Thyroid gland (tissue), 4 donors: ENCODE measurements at regions not wholly inside any gene's neighbourhood (a gene's known extent, or its start where the extent isn't known, plus 50 kb on each side); places are given as distances from the start of the nearest gene placed in this dataset.

Experiments used
- CTCF ChIP-seq, 6 experiments: fragments of 200-600 bp in 3 of 6; fragments of 450-650 bp in 3 of 6; sonication (generic) in 3 of 6; IDR thresholded peaks; one replicate each; pipeline ENCODE4 v1.5.1; 2016 to 2019; ENCODE audit warnings: antibody characterized with exemption in 6 of 6, mild to moderate bottlenecking in 2 of 6, inconsistent platforms in 1 of 6, moderate library complexity in 1 of 6
- POLR2A ChIP-seq, 2 donors: fragments of 450-650 bp; IDR thresholded peaks; one replicate each; pipeline ENCODE4 v1.6.1; 2017; ENCODE audit warnings: antibody characterized with exemption in 2 of 2, mild to moderate bottlenecking in 2 of 2, moderate library complexity in 1 of 2

DNA sequence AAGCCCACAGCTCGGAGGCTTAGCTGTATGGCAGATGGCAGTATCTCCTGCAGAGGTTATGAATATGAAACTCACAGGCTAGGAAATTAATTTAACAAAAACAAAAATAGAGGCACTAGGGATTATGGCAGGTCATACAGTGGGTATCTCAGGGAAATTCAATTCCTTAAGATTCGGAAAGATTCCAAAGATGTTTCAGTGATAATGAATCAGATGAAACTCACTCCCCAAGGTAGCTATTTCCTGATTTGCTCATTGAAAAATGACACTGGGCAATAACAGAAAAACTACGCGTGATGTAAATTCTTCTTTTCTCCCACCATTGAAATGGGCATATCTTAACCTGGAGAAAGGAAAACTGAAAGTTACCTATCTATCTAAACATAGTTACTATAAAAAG, 414.1 kb downstream of the STK39 start:
- no peak for TF ChIP-seq CTCF (IDR thresholded peaks at IDR 0.05)
- no peak for TF ChIP-seq POLR2A (IDR thresholded peaks at IDR 0.05)
